Neuronal stem cell (in vitro differentiated cells): ENCODE measurements at regions not wholly inside any gene's neighbourhood (a gene's known extent, or its start where the extent isn't known, plus 50 kb on each side); places are given as distances from the start of the nearest gene placed in this dataset.

Experiments used
- DNase-seq: peaks from one replicate; pipeline ENCODE4 v3.0.0-alpha.2; 2013; ENCODE audit warnings: low spot score
- H2AFZ ChIP-seq: one replicate; pipeline ENCODE4 v1.6.1; 2013; ENCODE audit warnings: mild to moderate bottlenecking, low read length, inconsistent platforms
- H2AK5ac ChIP-seq: 2 replicates; pipeline ENCODE4 v1.6.1; 2013; ENCODE audit warnings: low read depth, mild to moderate bottlenecking, inconsistent platforms, low read length, moderate library complexity, mixed read lengths
- H2BK120ac ChIP-seq: 2 replicates; pipeline ENCODE4 v1.6.1; 2013; ENCODE audit warnings: low read depth, mild to moderate bottlenecking, inconsistent platforms, low read length, moderate library complexity, mixed read lengths
- H2BK12ac ChIP-seq: one replicate; pipeline ENCODE4 v1.6.1; 2013; ENCODE audit warnings: low read length, inconsistent platforms
- H2BK15ac ChIP-seq: 2 replicates; pipeline ENCODE4 v1.6.1; 2013; ENCODE audit warnings: mild to moderate bottlenecking, low read length, inconsistent platforms, mixed read lengths
- H2BK5ac ChIP-seq: one replicate; pipeline ENCODE4 v1.6.1; 2013; ENCODE audit warnings: inconsistent platforms, mild to moderate bottlenecking, low read length, moderate library complexity
- H3K14ac ChIP-seq: one replicate; pipeline ENCODE4 v1.6.1; 2013; ENCODE audit warnings: low read length, inconsistent platforms
- H3K18ac ChIP-seq: 2 replicates; pipeline ENCODE4 v1.6.1; 2013; ENCODE audit warnings: low read length, inconsistent platforms
- H3K23ac ChIP-seq: 2 replicates; pipeline ENCODE4 v1.6.1; 2013; ENCODE audit warnings: low read depth, mild to moderate bottlenecking, mixed read lengths, low read length, inconsistent platforms; ENCODE audit not compliant: poor library complexity
- H3K27ac ChIP-seq: replicated peaks from 3 replicates; pipeline ENCODE4 v1.5.1; 2013; ENCODE audit warnings: low read length, inconsistent platforms
- H3K27me3 ChIP-seq, 3 experiments: 2 replicates each; pipeline ENCODE4 v1.6.1; 2013; ENCODE audit warnings: low read length in 3 of 3, mild to moderate bottlenecking in 2 of 3, inconsistent platforms in 1 of 3, low read depth in 1 of 3, mixed read lengths in 1 of 3, moderate library complexity in 1 of 3; ENCODE audit not compliant: control insufficient read depth in 3 of 3, insufficient read depth in 3 of 3
- H3K36me3 ChIP-seq, 2 donors: replicated peaks in 1 of 2; 2 replicates each; pipeline ENCODE4 v1.6.1; 2013; ENCODE audit warnings: low read length in 2 of 2; ENCODE audit not compliant: control insufficient read depth in 2 of 2, insufficient read depth in 2 of 2
- H3K4ac ChIP-seq: 2 replicates; pipeline ENCODE4 v1.6.1; 2013; ENCODE audit warnings: inconsistent platforms, mild to moderate bottlenecking, low read length, moderate library complexity
- H3K4me1 ChIP-seq, 2 donors: 1 replicate in 1 of 2; 2 replicates in 1 of 2; pipeline ENCODE4 v1.6.1; 2013; ENCODE audit warnings: low read length in 2 of 2, low read depth in 1 of 2; ENCODE audit not compliant: control insufficient read depth in 2 of 2, insufficient read depth in 1 of 2
- H3K4me2 ChIP-seq: one replicate; pipeline ENCODE4 v1.6.1; 2013; ENCODE audit warnings: mild to moderate bottlenecking, low read length, inconsistent platforms; ENCODE audit not compliant: insufficient read depth, poor library complexity, severe bottlenecking
- H3K4me3 ChIP-seq, 2 donors: 2 replicates each; pipeline ENCODE4 v1.5.1; 2013; ENCODE audit warnings: low read length in 2 of 2, mild to moderate bottlenecking in 2 of 2, inconsistent platforms in 1 of 2, moderate library complexity in 1 of 2
- H3K79me1 ChIP-seq: one replicate; pipeline ENCODE4 v1.6.1; 2013; ENCODE audit warnings: low read depth, mild to moderate bottlenecking, inconsistent platforms, low read length, moderate library complexity
- H3K9ac ChIP-seq: one replicate; pipeline ENCODE4 v1.6.1; 2013; ENCODE audit warnings: mild to moderate bottlenecking, low read depth, low read length, inconsistent platforms; ENCODE audit not compliant: poor library complexity
- H3K9me3 ChIP-seq, 2 donors: replicated peaks in 1 of 2; 2 replicates each; pipeline versions ENCODE3 to v1.6.1; 2013; ENCODE audit warnings: low read length in 2 of 2, mild to moderate bottlenecking in 2 of 2, inconsistent platforms in 1 of 2, low read depth in 1 of 2, mixed read lengths in 1 of 2, moderate library complexity in 1 of 2; ENCODE audit not compliant: control insufficient read depth in 2 of 2, insufficient read depth in 1 of 2
- H4K8ac ChIP-seq: one replicate; pipeline ENCODE4 v1.6.1; 2013; ENCODE audit warnings: low read depth, mild to moderate bottlenecking, inconsistent platforms, low read length, moderate library complexity
- H4K91ac ChIP-seq: one replicate; pipeline ENCODE4 v1.6.1; 2013; ENCODE audit warnings: low read length, low read depth, mild to moderate bottlenecking, inconsistent platforms; ENCODE audit not compliant: poor library complexity
- WGBS, 2 donors: extraction: QIAGEN DNeasy Blood & Tissue Kit; methylation state at CpG; one replicate each; pipeline ENCODE4 v1.1.7; 2013; ENCODE audit warnings: missing lambda C conversion rate in 2 of 2, mixed read lengths in 1 of 2; ENCODE audit not compliant: insufficient read length in 2 of 2, insufficient replicate concordance in 1 of 2; ENCODE audit errors: extremely low coverage in 2 of 2; 5-methylcytosine and 5-hydroxymethylcytosine counted together

DNA sequence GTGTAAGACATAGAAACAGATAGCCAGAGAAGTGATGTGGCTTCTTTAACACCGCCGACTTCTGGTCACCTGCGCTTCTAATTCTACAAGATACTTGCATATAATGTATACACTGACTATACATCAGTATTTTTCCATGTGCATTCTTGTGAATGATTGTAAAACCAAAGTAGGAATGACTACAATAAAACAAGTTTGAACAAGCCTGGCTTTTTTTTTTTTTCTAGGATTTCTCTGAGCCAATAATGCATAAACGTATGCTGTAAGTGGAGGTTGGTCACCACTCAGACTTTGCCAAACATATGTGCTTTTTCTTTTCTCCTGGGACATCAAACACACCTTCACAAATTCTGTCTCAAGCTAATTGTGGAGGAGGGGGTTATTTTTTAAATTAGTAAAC is 237.8 kb upstream of the KIRREL3 start:
- Histone ChIP-seq H3K79me1 (no peaks in the 10 kb centered on the region), H2BK5ac (no peak overlapping the region), H3K27ac (no peak overlapping the region), H3K27me3 (no peaks in the 10 kb centered on the region), H3K9ac (no peak overlapping the region), H2BK120ac (no peak overlapping the region), H3K4me2 (no peak overlapping the region), H2AK5ac (no peak overlapping the region), H4K91ac (no peak overlapping the region), H3K36me3 (no peaks in the 10 kb centered on the region), H3K4me3 (no peak overlapping the region), H3K4me1 (no peaks in the 10 kb centered on the region), H2BK12ac (no peak overlapping the region), H2AFZ (no peak overlapping the region), H3K4ac (no peak overlapping the region), H3K18ac (no peak overlapping the region), H3K23ac (no peak overlapping the region), H2BK15ac (no peak overlapping the region), H3K14ac (no peak overlapping the region), H3K9me3 (no peaks in the 10 kb centered on the region), H4K8ac (no peak overlapping the region)
- DNase-seq = no peak
- no CpG with 5 or more reads among the region's 4 CpGs for WGBS, 2 donors

DNA sequence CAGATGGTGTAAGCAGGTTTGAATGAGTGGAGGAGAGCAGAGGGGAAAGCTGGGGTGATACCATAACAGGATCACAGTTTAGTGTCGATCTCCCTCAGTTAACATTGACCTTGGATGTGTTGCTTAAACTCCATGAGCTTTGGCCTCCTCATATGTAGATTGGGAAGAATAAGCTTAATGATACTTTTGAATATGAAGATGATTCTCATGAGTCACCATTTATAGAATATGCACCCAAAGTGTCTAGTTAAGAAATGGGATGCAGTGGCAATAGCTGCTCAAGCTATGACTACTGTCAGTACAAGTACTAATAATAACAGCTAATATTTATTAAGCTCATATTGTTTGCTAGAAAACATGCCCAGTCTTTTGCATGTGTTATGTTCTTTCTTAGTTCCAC is 236.2 kb upstream of the KIRREL3 start:
- no peak overlapping the region for H3K4ac ChIP-seq
- H3K23ac ChIP-seq = no peak overlapping the region
- no peak overlapping the region for H3K27ac ChIP-seq
- no peak overlapping the region for H3K9ac ChIP-seq
- H3K9me3 ChIP-seq = no peaks in the 10 kb centered on the region
- H3K79me1 ChIP-seq = no peaks in the 10 kb centered on the region
- H2AK5ac ChIP-seq = no peak overlapping the region
- H3K4me1 ChIP-seq = no peaks in the 10 kb centered on the region
- H2BK15ac ChIP-seq = no peak overlapping the region
- H2AFZ ChIP-seq = no peak overlapping the region
- DNase-seq = no peak
- H3K14ac ChIP-seq = no peak overlapping the region
- no peak overlapping the region for H2BK5ac ChIP-seq
- no peak overlapping the region for H2BK12ac ChIP-seq
- H3K18ac ChIP-seq = no peak overlapping the region
- no peak overlapping the region for H3K4me3 ChIP-seq
- no peak overlapping the region for H4K8ac ChIP-seq
- no peak overlapping the region for H4K91ac ChIP-seq
- no peaks in the 10 kb centered on the region for H3K36me3 ChIP-seq
- no CpG with 5 or more reads among the region's 1 CpG for WGBS, 2 donors
- no peak overlapping the region for H2BK120ac ChIP-seq
- peaks cover 0 to 1% (median 0%) of the 10 kb centered on the region in 3 experiments for H3K27me3 ChIP-seq
- H3K4me2 ChIP-seq = no peak overlapping the region

DNA sequence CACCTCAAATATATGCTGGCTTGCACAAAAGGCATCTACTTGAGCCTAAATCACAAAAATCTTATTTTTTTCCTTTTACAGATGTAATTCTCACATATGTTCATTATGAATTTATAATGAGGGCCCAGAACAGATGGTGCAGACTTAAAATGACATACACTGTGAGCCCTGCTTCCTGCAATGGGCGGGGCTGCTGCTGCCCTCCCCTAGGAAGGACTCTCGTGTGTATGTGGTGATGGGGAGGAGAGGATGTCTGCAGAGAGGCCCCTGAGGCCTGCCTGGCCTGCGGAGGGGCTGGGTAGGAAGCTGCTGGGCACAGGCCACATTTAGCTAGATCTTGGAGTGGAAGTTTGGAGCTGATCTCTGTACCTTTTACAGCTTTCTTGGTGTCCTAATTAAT is 233.4 kb upstream of the KIRREL3 start:
- H4K91ac ChIP-seq = no peak overlapping the region
- no peak overlapping the region for H3K27ac ChIP-seq
- no peak overlapping the region for H3K4ac ChIP-seq
- no peak overlapping the region for H3K9ac ChIP-seq
- H3K23ac ChIP-seq = no peak overlapping the region
- H3K4me3 ChIP-seq = no peak overlapping the region
- peaks cover 0 to 2% (median 0%) of the 10 kb centered on the region in 3 experiments for H3K27me3 ChIP-seq
- H2BK15ac ChIP-seq = no peak overlapping the region
- no peak overlapping the region for H3K18ac ChIP-seq
- H2BK5ac ChIP-seq = no peak overlapping the region
- H2AFZ ChIP-seq = no peak overlapping the region
- H3K79me1 ChIP-seq = no peaks in the 10 kb centered on the region
- no peaks in the 10 kb centered on the region for H3K36me3 ChIP-seq
- H3K4me2 ChIP-seq = no peak overlapping the region
- WGBS, 2 donors = no CpG with 5 or more reads among the region's 3 CpGs
- DNase-seq = no peak
- no peak overlapping the region for H3K14ac ChIP-seq
- no peak overlapping the region for H2BK12ac ChIP-seq
- no peak overlapping the region for H4K8ac ChIP-seq
- H3K4me1 ChIP-seq = no peaks in the 10 kb centered on the region
- no peak overlapping the region for H2BK120ac ChIP-seq
- no peaks in the 10 kb centered on the region for H3K9me3 ChIP-seq
- H2AK5ac ChIP-seq = no peak overlapping the region

DNA sequence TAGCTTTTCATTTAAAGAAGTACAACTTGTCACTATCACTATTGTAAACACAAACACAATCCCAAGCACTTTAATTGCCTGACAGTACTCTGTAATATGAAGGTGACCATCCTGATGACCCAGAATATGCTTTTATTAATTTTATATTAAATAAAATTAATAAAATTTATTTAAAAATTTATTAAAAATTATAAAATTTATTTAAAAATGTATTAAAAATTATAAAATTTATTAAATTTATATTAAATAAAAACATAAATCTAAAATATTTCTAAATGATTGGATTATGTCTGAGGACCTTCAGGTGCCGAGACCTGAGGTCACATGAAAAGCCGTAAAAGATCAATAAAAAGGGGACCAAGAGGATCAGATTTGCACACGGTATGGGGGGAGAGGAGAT is 229.8 kb upstream of the KIRREL3 start:
- Histone ChIP-seq H4K91ac (no peak overlapping the region), H2AFZ (no peak overlapping the region), H3K23ac (no peak overlapping the region), H3K9me3 (no peaks in the 10 kb centered on the region), H2AK5ac (no peak overlapping the region), H2BK120ac (no peak overlapping the region), H3K4me2 (no peak overlapping the region), H2BK12ac (no peak overlapping the region), H3K9ac (no peak overlapping the region), H3K4me3 (no peak overlapping the region), H3K4ac (no peak overlapping the region), H3K18ac (no peak overlapping the region), H3K14ac (no peak overlapping the region), H3K27ac (no peak overlapping the region), H3K79me1 (no peaks in the 10 kb centered on the region), H3K27me3 (peaks cover 0 to 2% (median 0%) of the 10 kb centered on the region in 3 experiments), H3K4me1 (no peaks in the 10 kb centered on the region), H2BK15ac (no peak overlapping the region), H3K36me3 (no peaks in the 10 kb centered on the region), H4K8ac (no peak overlapping the region), H2BK5ac (no peak overlapping the region)
- DNase-seq = no peak
- no CpG with 5 or more reads among the region's 3 CpGs for WGBS, 2 donors
